CD8-positive, alpha-beta memory T cell (primary cell): ENCODE measurements at regions not wholly inside any gene's neighbourhood (a gene's known extent, or its start where the extent isn't known, plus 50 kb on each side); places are given as distances from the start of the nearest gene placed in this dataset.

Source experiments
- CTCF ChIA-PET: fragments of 350-600 bp; sonication (Branson Sonifier 250); formaldehyde crosslinking; loops from one replicate; lab custom pipeline; 2021; ENCODE audit warnings: antibody characterized with exemption; lab: Charles Lee
- POLR2A ChIA-PET: fragments of 350-600 bp; sonication (Branson Sonifier 250); formaldehyde crosslinking; loops from one replicate; lab custom pipeline; 2021; ENCODE audit warnings: antibody characterized with exemption; lab: Charles Lee
- DNase-seq, 5 donors: peaks; one replicate each; pipeline versions ENCODE4 v3.0.0 to v3.0.0-alpha.2; 2020 to 2022; ENCODE audit warnings: mixed read lengths in 1 of 5
- H3K27ac ChIP-seq: one replicate; pipeline ENCODE4 v1.7.0; 2013; ENCODE audit warnings: low read depth, mild to moderate bottlenecking, low read length, moderate library complexity
- H3K27me3 ChIP-seq: 2 replicates; pipeline ENCODE4 v1.7.0; 2013; ENCODE audit warnings: low read length, mild to moderate bottlenecking; ENCODE audit not compliant: insufficient read depth, poor library complexity, severe bottlenecking
- H3K36me3 ChIP-seq: 2 replicates; pipeline ENCODE4 v1.7.0; 2013; ENCODE audit warnings: mild to moderate bottlenecking, low read length, moderate library complexity; ENCODE audit not compliant: insufficient read depth
- H3K4me1 ChIP-seq: 2 replicates; pipeline ENCODE4 v1.7.0; 2013; ENCODE audit warnings: mild to moderate bottlenecking, low read length, moderate library complexity; ENCODE audit not compliant: insufficient read depth
- H3K4me3 ChIP-seq: 2 replicates; pipeline ENCODE4 v1.7.0; 2013; ENCODE audit warnings: mild to moderate bottlenecking, low read length
- H3K9me3 ChIP-seq: 2 replicates; pipeline ENCODE4 v1.7.0; 2013; ENCODE audit warnings: mild to moderate bottlenecking, low read length
- H3K27ac Mint-ChIP-seq, 8 donors: one replicate each; pipeline ENCODE4 v1.8.0; 2020 to 2021; ENCODE audit warnings: mixed read lengths in 8 of 8, mild to moderate bottlenecking in 6 of 8, inconsistent platforms in 3 of 8, moderate library complexity in 3 of 8
- H3K27me3 Mint-ChIP-seq, 2 donors: one replicate each; pipeline ENCODE4 v1.8.0; 2020 to 2021; ENCODE audit warnings: mixed read lengths in 2 of 2, mild to moderate bottlenecking in 1 of 2, moderate library complexity in 1 of 2
- H3K36me3 Mint-ChIP-seq, 3 donors: one replicate each; pipeline ENCODE4 v1.8.0; 2020 to 2021; ENCODE audit warnings: mixed read lengths in 3 of 3, inconsistent platforms in 1 of 3, mild to moderate bottlenecking in 1 of 3
- H3K4me1 Mint-ChIP-seq, 3 donors: one replicate each; pipeline ENCODE4 v1.8.0; 2020 to 2021; ENCODE audit warnings: mixed read lengths in 3 of 3, inconsistent platforms in 1 of 3, mild to moderate bottlenecking in 1 of 3
- H3K4me3 Mint-ChIP-seq, 7 donors: one replicate each; pipeline ENCODE4 v1.8.0; 2020 to 2021; ENCODE audit warnings: mixed read lengths in 7 of 7, mild to moderate bottlenecking in 6 of 7, moderate library complexity in 4 of 7, inconsistent platforms in 2 of 7
- H3K9me3 Mint-ChIP-seq, 5 donors: one replicate each; pipeline ENCODE4 v1.8.0; 2020 to 2022; ENCODE audit warnings: mixed read lengths in 5 of 5, mild to moderate bottlenecking in 3 of 5, moderate library complexity in 2 of 5, inconsistent platforms in 1 of 5

DNA sequence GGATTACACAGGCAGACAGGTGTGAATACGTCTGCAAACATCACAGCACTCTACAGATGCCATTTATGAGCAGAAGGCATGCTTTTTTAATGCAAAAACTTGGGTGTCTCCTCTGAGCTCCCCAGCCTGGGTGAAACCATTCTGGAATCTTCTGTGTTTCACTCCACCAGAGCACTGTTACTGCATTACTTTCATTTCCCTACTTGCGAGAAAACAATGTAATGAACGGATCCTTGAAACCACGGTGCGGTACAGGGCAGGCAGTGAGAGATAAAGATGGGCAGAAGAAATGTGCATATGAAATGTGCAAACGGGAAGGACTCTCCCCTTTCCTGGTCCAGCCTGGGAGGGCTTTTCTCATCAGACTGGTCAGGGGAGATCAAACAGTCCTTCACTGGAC is 584.3 kb upstream of the KLF4 start:
- no peak for DNase-seq
- H3K4me1 Mint-ChIP-seq: no peaks in the 10 kb centered on the region
- ChIA-PET CTCF (no interaction called here), POLR2A (no interaction called here)
- no peaks in the 10 kb centered on the region for H3K36me3 ChIP-seq
- no peak overlapping the region for H3K27ac Mint-ChIP-seq
- no peak overlapping the region for H3K4me3 Mint-ChIP-seq
- H3K27ac ChIP-seq: no peak overlapping the region
- no peaks in the 10 kb centered on the region for H3K27me3 Mint-ChIP-seq
- H3K36me3 Mint-ChIP-seq: no peaks in the 10 kb centered on the region
- H3K9me3 Mint-ChIP-seq: peaks cover 2 to 13% (median 4%) of the 10 kb centered on the region in 5 donors
- no peaks in the 10 kb centered on the region for H3K4me1 ChIP-seq
- H3K4me3 ChIP-seq: no peak overlapping the region
- H3K27me3 ChIP-seq: no peaks in the 10 kb centered on the region
- H3K9me3 ChIP-seq: no peaks in the 10 kb centered on the region

DNA sequence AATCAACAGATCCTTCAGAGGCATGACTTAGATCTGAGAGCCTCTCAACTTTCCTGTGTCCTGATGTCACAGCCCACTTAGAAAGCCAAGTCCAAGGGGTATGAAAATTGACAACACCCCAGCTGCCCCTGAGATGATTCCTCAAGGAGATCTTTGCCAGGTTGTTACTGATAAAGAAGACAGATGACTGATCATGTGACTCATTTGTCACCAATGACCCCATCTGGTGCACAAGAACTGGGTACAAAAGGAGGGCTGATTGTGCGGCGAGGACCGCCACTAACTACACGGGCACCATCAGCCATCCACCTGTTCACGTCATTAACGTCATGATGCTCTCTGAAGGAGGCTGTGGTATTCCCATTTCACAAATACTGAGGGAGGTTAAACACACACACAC is 583.2 kb upstream of the KLF4 start:
- Mint-ChIP-seq H3K4me3 (no peak overlapping the region), H3K27me3 (no peaks in the 10 kb centered on the region), H3K27ac (no peak overlapping the region), H3K9me3 (peaks cover 0 to 9% (median 4%) of the 10 kb centered on the region in 5 donors), H3K36me3 (no peaks in the 10 kb centered on the region), H3K4me1 (no peaks in the 10 kb centered on the region)
- Histone ChIP-seq H3K4me3 (no peak overlapping the region), H3K9me3 (no peaks in the 10 kb centered on the region), H3K27ac (no peak overlapping the region), H3K27me3 (no peaks in the 10 kb centered on the region), H3K4me1 (no peaks in the 10 kb centered on the region), H3K36me3 (no peaks in the 10 kb centered on the region)
- no peak for DNase-seq
- POLR2A ChIA-PET: no interaction called here
- CTCF ChIA-PET: no interaction called here

DNA sequence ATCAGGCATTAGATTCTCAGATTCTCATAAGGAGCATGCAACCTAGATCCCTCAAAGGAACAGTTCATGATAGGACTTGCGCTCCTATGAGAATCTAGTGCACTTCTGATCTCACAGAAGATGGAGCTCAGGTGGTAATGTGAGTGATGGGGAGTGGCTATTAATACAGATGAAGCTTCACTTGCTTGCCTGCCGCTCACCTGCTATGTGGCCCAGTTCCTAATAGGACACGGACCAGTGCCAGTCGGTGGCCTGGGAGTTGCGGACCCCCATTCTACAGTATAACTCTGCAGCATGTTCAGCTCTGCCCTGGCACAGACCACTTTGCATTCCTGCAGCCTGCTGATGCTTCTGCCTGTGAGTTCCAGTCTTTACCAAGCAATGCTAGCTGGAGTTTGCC is 581.3 kb upstream of the KLF4 start:
- Mint-ChIP-seq H3K36me3 (no peaks in the 10 kb centered on the region), H3K4me3 (no peak overlapping the region), H3K27me3 (no peaks in the 10 kb centered on the region), H3K4me1 (no peaks in the 10 kb centered on the region), H3K27ac (no peak overlapping the region), H3K9me3 (peaks cover 0 to 12% (median 4%) of the 10 kb centered on the region in 5 donors)
- Histone ChIP-seq H3K27me3 (no peaks in the 10 kb centered on the region), H3K4me1 (no peaks in the 10 kb centered on the region), H3K27ac (no peak overlapping the region), H3K4me3 (no peak overlapping the region), H3K36me3 (no peaks in the 10 kb centered on the region), H3K9me3 (no peaks in the 10 kb centered on the region)
- DNase-seq: no peak
- CTCF ChIA-PET: no interaction called here
- POLR2A ChIA-PET: no interaction called here

DNA sequence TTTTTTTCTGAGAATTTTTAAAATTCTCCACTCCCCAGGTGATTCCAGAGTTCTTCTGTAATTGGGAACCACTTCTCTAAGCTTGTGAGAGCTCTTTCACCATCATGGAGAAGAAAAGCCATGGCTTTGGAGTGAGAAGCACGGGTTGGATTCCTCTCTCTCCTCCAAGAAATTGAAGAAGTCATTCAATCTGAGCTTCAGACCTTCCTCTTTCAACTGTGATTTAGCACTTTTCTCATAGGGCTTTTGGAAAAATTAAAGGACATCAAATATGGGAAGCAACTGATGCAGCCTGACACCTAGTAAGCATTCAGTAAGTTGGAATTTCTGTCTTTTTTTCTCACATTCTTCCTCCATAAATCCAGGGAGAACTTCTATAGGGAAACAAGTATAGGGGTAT is 580.4 kb upstream of the KLF4 start:
- no peaks in the 10 kb centered on the region for H3K36me3 Mint-ChIP-seq
- Histone ChIP-seq H3K9me3 (no peaks in the 10 kb centered on the region), H3K27ac (no peak overlapping the region), H3K4me1 (no peaks in the 10 kb centered on the region), H3K27me3 (no peaks in the 10 kb centered on the region), H3K4me3 (no peak overlapping the region), H3K36me3 (no peaks in the 10 kb centered on the region)
- no peaks in the 10 kb centered on the region for H3K4me1 Mint-ChIP-seq
- H3K4me3 Mint-ChIP-seq: no peak overlapping the region
- H3K27ac Mint-ChIP-seq: no peak overlapping the region
- ChIA-PET POLR2A (no interaction called here), CTCF (no interaction called here)
- no peaks in the 10 kb centered on the region for H3K27me3 Mint-ChIP-seq
- no peak for DNase-seq
- H3K9me3 Mint-ChIP-seq: peaks cover 0 to 12% (median 4%) of the 10 kb centered on the region in 5 donors

DNA sequence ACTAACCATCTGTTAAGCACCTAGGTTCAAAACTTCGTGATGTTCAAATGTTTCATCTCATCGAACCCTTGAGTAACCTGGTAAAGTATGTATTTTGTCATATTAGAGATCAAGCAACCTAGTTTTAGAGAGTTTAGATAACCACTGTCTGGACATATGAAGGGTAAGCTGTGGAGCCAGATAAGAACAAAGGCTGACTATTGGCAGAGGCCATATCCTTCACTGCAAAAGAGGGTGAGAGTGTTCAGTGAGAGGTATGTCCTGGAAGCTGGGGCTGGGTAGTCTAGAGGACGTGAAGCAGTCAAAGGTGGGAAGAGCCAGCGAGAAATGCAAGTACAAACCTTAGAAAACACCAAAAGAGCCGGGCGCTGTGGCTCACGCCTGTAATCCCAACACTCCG is 573.1 kb upstream of the KLF4 start:
- H3K4me3 ChIP-seq: no peak overlapping the region
- no peaks in the 10 kb centered on the region for H3K27me3 ChIP-seq
- CTCF ChIA-PET: no interaction called here
- Mint-ChIP-seq H3K27ac (no peak overlapping the region), H3K36me3 (no peaks in the 10 kb centered on the region), H3K9me3 (peaks cover 0 to 13% (median 8%) of the 10 kb centered on the region in 5 donors), H3K4me3 (peak overlapping the region in 1 of 7 donors; percentile 4), H3K4me1 (no peaks in the 10 kb centered on the region), H3K27me3 (no peaks in the 10 kb centered on the region)
- no peaks in the 10 kb centered on the region for H3K9me3 ChIP-seq
- no peaks in the 10 kb centered on the region for H3K4me1 ChIP-seq
- H3K27ac ChIP-seq: no peak overlapping the region
- H3K36me3 ChIP-seq: no peaks in the 10 kb centered on the region
- POLR2A ChIA-PET: no interaction called here
- DNase-seq: no peak

DNA sequence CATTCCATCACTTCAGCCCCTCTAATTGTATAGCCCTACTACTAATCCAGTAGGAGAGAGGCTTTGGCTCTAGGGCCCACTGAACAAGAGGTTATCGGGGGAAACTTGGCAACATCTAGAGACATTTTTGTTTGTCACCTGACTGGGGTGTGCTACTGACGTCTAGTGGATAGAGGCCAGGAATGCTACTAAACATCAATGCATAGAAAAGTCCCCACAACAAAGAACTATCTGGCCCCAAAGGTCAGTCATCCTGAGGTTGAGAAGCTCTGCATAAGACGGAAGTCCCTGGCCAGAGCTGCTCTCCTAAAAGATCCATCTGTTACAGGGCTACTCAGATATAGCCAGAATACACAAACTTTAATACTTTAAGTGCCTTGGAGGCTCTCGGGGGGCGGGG is 570.6 kb upstream of the KLF4 start:
- Mint-ChIP-seq H3K4me1 (no peaks in the 10 kb centered on the region), H3K9me3 (peaks cover 0 to 9% (median 4%) of the 10 kb centered on the region in 5 donors), H3K27me3 (no peaks in the 10 kb centered on the region), H3K27ac (no peak overlapping the region), H3K4me3 (no peak overlapping the region), H3K36me3 (no peaks in the 10 kb centered on the region)
- no peak overlapping the region for H3K4me3 ChIP-seq
- DNase-seq: no peak
- ChIA-PET POLR2A (no interaction called here), CTCF (no interaction called here)
- no peaks in the 10 kb centered on the region for H3K9me3 ChIP-seq
- H3K36me3 ChIP-seq: no peaks in the 10 kb centered on the region
- no peaks in the 10 kb centered on the region for H3K4me1 ChIP-seq
- H3K27ac ChIP-seq: no peak overlapping the region
- no peaks in the 10 kb centered on the region for H3K27me3 ChIP-seq

DNA sequence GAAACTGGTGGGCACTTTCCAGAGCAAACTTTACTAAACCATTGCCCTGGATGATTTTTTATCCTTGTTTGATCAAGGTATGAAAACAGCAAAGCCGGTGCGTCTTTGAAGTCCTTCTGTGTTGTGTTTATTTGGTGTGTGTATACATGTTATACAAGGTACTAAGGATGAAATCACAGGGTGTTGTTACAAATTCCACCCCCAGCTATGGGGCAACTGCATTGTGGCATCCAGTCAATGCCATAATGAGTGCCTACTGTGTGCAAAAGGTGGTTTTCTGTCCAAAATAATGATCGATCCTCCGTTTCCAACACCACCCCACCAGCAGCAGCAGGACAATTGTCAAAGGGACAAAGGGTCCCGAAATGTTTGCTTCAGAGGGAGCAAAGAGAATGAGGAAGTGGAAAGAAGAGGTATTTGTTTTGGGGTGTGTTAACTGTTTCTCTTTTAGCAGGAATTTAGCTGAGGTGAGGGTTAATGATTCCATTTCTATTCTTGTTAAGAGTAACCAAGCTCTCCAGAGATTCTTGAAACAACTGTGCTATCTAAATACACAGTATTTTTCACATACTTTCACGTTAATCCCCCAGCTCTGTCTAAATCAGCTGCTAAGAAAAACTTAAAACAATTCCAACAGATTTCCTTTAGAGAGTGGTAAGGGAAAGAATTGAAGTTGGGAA is 568.7 kb upstream of the KLF4 start:
- H3K9me3 ChIP-seq: no peaks in the 10 kb centered on the region
- DNase-seq: no peak
- Mint-ChIP-seq H3K36me3 (no peaks in the 10 kb centered on the region), H3K4me1 (no peaks in the 10 kb centered on the region), H3K9me3 (peaks cover 0 to 11% (median 2%) of the 10 kb centered on the region in 5 donors), H3K27ac (no peak overlapping the region), H3K27me3 (peaks cover 0 to 3% of the 10 kb centered on the region in 2 donors), H3K4me3 (no peak overlapping the region)
- no peak overlapping the region for H3K4me3 ChIP-seq
- H3K4me1 ChIP-seq: no peaks in the 10 kb centered on the region
- no peaks in the 10 kb centered on the region for H3K36me3 ChIP-seq
- no peak overlapping the region for H3K27ac ChIP-seq
- POLR2A ChIA-PET: no interaction called here
- no peaks in the 10 kb centered on the region for H3K27me3 ChIP-seq
- CTCF ChIA-PET: no interaction called here

DNA sequence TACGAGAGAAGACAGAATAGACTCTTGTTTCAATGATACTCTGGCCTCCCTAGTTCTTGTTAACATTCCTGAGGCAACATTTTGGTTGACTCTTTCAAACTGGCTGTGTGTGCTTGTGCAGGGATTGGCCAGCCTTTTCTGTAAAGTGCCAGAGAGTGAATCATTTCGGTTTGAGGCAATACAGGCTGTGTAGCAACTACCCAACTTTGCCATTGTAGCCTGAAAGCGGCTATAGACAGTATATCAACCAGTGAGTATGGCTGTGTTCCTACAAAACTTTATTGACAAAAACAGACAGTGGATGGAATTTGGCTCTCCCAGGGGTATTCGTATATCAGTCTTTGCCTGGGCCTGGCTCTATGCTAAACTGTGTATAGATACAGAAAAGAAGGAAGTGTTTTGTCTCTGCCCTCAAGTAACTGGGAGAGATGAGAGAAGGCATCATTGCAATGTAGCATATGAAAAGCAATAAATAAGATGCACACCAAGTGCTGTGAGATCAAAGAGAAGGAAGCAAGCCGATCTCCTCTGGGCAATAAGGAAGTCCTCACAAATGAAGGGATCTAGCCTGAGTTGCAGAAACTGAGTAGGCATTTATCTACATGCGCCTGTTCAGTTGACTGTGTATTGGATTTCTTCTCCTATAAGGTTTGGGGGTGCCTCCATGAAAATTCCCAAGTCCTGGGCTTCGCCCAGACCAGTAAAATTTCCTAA is 568.0 kb upstream of the KLF4 start:
- ChIA-PET CTCF (no interaction called here), POLR2A (no interaction called here)
- Histone ChIP-seq H3K4me3 (no peak overlapping the region), H3K4me1 (no peaks in the 10 kb centered on the region), H3K27ac (no peak overlapping the region), H3K36me3 (no peaks in the 10 kb centered on the region), H3K27me3 (no peaks in the 10 kb centered on the region), H3K9me3 (no peaks in the 10 kb centered on the region)
- Mint-ChIP-seq H3K4me1 (no peaks in the 10 kb centered on the region), H3K36me3 (no peaks in the 10 kb centered on the region), H3K27me3 (peaks cover 0 to 4% of the 10 kb centered on the region in 2 donors), H3K4me3 (no peak overlapping the region), H3K27ac (no peak overlapping the region), H3K9me3 (peaks cover 0 to 11% (median 3%) of the 10 kb centered on the region in 5 donors)
- DNase-seq: no peak
